Aorta (tissue), 5 donors: ENCODE measurements at regions not wholly inside any gene's neighbourhood (a gene's known extent, or its start where the extent isn't known, plus 50 kb on each side); places are given as distances from the start of the nearest gene placed in this dataset.

Experiments
- ATAC-seq: fragments of 200-7000 bp; cut with Tn5 transposase; one replicate; pipeline ENCODE4 v1.9.1; 2022; ENCODE audit warnings: moderate library complexity; ENCODE audit not compliant: low FRiP score
- DNase-seq, 2 donors: peaks; one replicate each; pipeline ENCODE4 v3.0.0-alpha.2; 2020
- H3K27ac ChIP-seq, 2 donors: one replicate each; pipeline ENCODE4 v1.5.1; 2013; ENCODE audit warnings: low read length in 2 of 2, mild to moderate bottlenecking in 2 of 2, moderate library complexity in 2 of 2, control low read depth in 1 of 2, inconsistent platforms in 1 of 2, low read depth in 1 of 2
- H3K27me3 ChIP-seq, 2 donors: one replicate each; pipeline ENCODE4 v1.6.1; 2013; ENCODE audit warnings: control low read depth in 1 of 2, low read length in 1 of 2, mild to moderate bottlenecking in 1 of 2, moderate library complexity in 1 of 2; ENCODE audit not compliant: insufficient read depth in 2 of 2, control insufficient read depth in 1 of 2
- H3K36me3 ChIP-seq, 2 donors: one replicate each; pipeline ENCODE4 v1.6.1; 2013; ENCODE audit warnings: control low read depth in 1 of 2, low read length in 1 of 2, mild to moderate bottlenecking in 1 of 2; ENCODE audit not compliant: insufficient read depth in 2 of 2, control insufficient read depth in 1 of 2
- H3K4me1 ChIP-seq, 2 donors: one replicate each; pipeline ENCODE4 v1.6.1; 2013; ENCODE audit warnings: low read length in 2 of 2, control low read depth in 1 of 2, mild to moderate bottlenecking in 1 of 2, moderate library complexity in 1 of 2; ENCODE audit not compliant: insufficient read depth in 2 of 2, control insufficient read depth in 1 of 2
- H3K4me3 ChIP-seq, 2 donors: one replicate each; pipeline ENCODE4 v1.5.1; 2013; ENCODE audit warnings: low read length in 2 of 2, control low read depth in 1 of 2, mild to moderate bottlenecking in 1 of 2
- H3K9me3 ChIP-seq: one replicate; pipeline ENCODE4 v1.6.1; 2013; ENCODE audit warnings: mild to moderate bottlenecking, low read length; ENCODE audit not compliant: control insufficient read depth
- WGBS, 2 donors: extraction: QIAGEN DNeasy Blood & Tissue Kit; methylation state at CpG; one replicate each; pipeline ENCODE4 v1.1.7; 2013; 5-methylcytosine and 5-hydroxymethylcytosine counted together
- intact Hi-C, 2 donors: fragments of 100-400 bp; cut with DNase I; formaldehyde crosslinking; loops; one replicate each; pipeline versions ENCODE4 v1.14.2 to v1.15.0; 2022
- donor health status: healthy with polysubstance abuse.
- donor health status: Bipolar disorder and iron deficiency.
- donor health status: DM: no; HTN: no; CAD: no.
- donor health status: DM: no; HTN: no; CAD: no.
- donor health status: DM: yes; HTN: yes; CAD: no.

- H3K9me3 ChIP-seq = peaks cover 2% of the 10 kb centered on the region
- no peak overlapping the region for H3K27ac ChIP-seq
- 59 to 64% methylated on average over 1 of the region's 1 CpG for WGBS, 2 donors
- ATAC-seq (no peak), DNase-seq (no peak)
- H3K36me3 ChIP-seq = no peaks in the 10 kb centered on the region
- no peaks in the 10 kb centered on the region for H3K27me3 ChIP-seq
- H3K4me3 ChIP-seq = peak overlapping the region in 1 of 2 donors; percentile 8
- no peaks in the 10 kb centered on the region for H3K4me1 ChIP-seq
- intact Hi-C loops = no loop called here
These were observed 85.0 kb upstream of the KRR1 start for GRCh38 chr12:75596406-75596805.

- Histone ChIP-seq H3K27ac (no peak overlapping the region), H3K4me1 (no peaks in the 10 kb centered on the region), H3K36me3 (no peaks in the 10 kb centered on the region), H3K4me3 (no peak overlapping the region), H3K9me3 (peaks cover 2% of the 10 kb centered on the region), H3K27me3 (no peaks in the 10 kb centered on the region)
- intact Hi-C loops = no loop called here
- ATAC-seq = no peak
- DNase-seq = no peak
- WGBS, 2 donors = 91 to 95% methylated on average over 3 of the region's 3 CpGs
These were observed 81.4 kb upstream of the KRR1 start for GRCh38 chr12:75592638-75593335.

GRCh38 chr12:75592086-75592485, 80.7 kb upstream of the KRR1 start:
- 93 to 97% methylated on average over 5 of the region's 5 CpGs for WGBS, 2 donors

GRCh38 chr12:75591628-75592027, 80.2 kb upstream of the KRR1 start:
- no peak overlapping the region for H3K27ac ChIP-seq
- no peaks in the 10 kb centered on the region for H3K4me1 ChIP-seq
- H3K36me3 ChIP-seq = no peaks in the 10 kb centered on the region
- H3K27me3 ChIP-seq = no peaks in the 10 kb centered on the region
- no peak for ATAC-seq
- intact Hi-C loops = no loop called here
- DNase-seq = no peak
- H3K9me3 ChIP-seq = peaks cover 3% of the 10 kb centered on the region
- WGBS, 2 donors = 50 to 61% methylated on average over 1 of the region's 1 CpG
- no peak overlapping the region for H3K4me3 ChIP-seq

More at GRCh38 chr12:75592086-75592485, 80.7 kb upstream of the KRR1 start:
- intact Hi-C loops = no loop called here
- no peak overlapping the region for H3K4me3 ChIP-seq
- H3K27ac ChIP-seq = no peak overlapping the region
- H3K27me3 ChIP-seq = no peaks in the 10 kb centered on the region
- DNase-seq (no peak), ATAC-seq (no peak)
- H3K9me3 ChIP-seq = peaks cover 2% of the 10 kb centered on the region
- H3K4me1 ChIP-seq = no peaks in the 10 kb centered on the region
- H3K36me3 ChIP-seq = no peaks in the 10 kb centered on the region

- ATAC-seq (no peak), DNase-seq (no peak)
- Histone ChIP-seq H3K4me1 (peaks cover 0 to 3% of the 10 kb centered on the region in 2 donors), H3K27ac (no peak overlapping the region), H3K4me3 (no peak overlapping the region), H3K36me3 (no peaks in the 10 kb centered on the region), H3K9me3 (peaks cover 4% of the 10 kb centered on the region), H3K27me3 (no peaks in the 10 kb centered on the region)
- intact Hi-C loops = no loop called here
- 40 to 72% methylated on average over 2 of the region's 2 CpGs for WGBS, 2 donors
These were observed 78.4 kb upstream of the KRR1 start for GRCh38 chr12:75589801-75590200.

- H3K27ac ChIP-seq = no peak overlapping the region
- peaks cover 0 to 3% of the 10 kb centered on the region in 2 donors for H3K4me1 ChIP-seq
- no peaks in the 10 kb centered on the region for H3K36me3 ChIP-seq
- no peaks in the 10 kb centered on the region for H3K27me3 ChIP-seq
- no peak overlapping the region for H3K4me3 ChIP-seq
- DNase-seq (no peak), ATAC-seq (no peak)
- WGBS, 2 donors = 90 to 95% methylated on average over 4 of the region's 4 CpGs
- intact Hi-C loops = no loop called here
- peaks cover 2% of the 10 kb centered on the region for H3K9me3 ChIP-seq
These were observed 76.1 kb upstream of the KRR1 start for GRCh38 chr12:75587340-75588106.

- H3K27ac ChIP-seq = no peak overlapping the region
- intact Hi-C loops = no loop called here
- H3K36me3 ChIP-seq = no peaks in the 10 kb centered on the region
- no peak for DNase-seq
- WGBS, 2 donors = 31 to 42% methylated on average over 4 of the region's 4 CpGs
- H3K4me1 ChIP-seq = peaks cover 0 to 3% of the 10 kb centered on the region in 2 donors
- no peak overlapping the region for H3K4me3 ChIP-seq
- ATAC-seq = no peak
- no peaks in the 10 kb centered on the region for H3K27me3 ChIP-seq
- H3K9me3 ChIP-seq = peaks cover 2% of the 10 kb centered on the region
These were observed 73.9 kb upstream of the KRR1 start for GRCh38 chr12:75585330-75585729.

GRCh38 chr12:75583355-75583754, 71.9 kb upstream of the KRR1 start:
- WGBS, 2 donors = 78 to 80% methylated on average over 3 of the region's 3 CpGs
- Histone ChIP-seq H3K36me3 (no peaks in the 10 kb centered on the region), H3K27ac (no peak overlapping the region), H3K9me3 (peaks cover 2% of the 10 kb centered on the region), H3K27me3 (no peaks in the 10 kb centered on the region), H3K4me3 (no peak overlapping the region), H3K4me1 (peaks cover 0 to 3% of the 10 kb centered on the region in 2 donors)
- no peak for ATAC-seq
- intact Hi-C loops = no loop called here
- no peak for DNase-seq

- Histone ChIP-seq H3K4me1 (peaks cover 0 to 3% of the 10 kb centered on the region in 2 donors), H3K36me3 (no peaks in the 10 kb centered on the region), H3K27me3 (no peaks in the 10 kb centered on the region), H3K4me3 (no peak overlapping the region), H3K27ac (no peak overlapping the region), H3K9me3 (no peaks in the 10 kb centered on the region)
- WGBS, 2 donors = 84 to 95% methylated on average over 3 of the region's 3 CpGs
- no peak for ATAC-seq
- DNase-seq = no peak
- intact Hi-C loops = no loop called here
These were observed 70.1 kb upstream of the KRR1 start for GRCh38 chr12:75581515-75581914.
